Loucy (cell line): ENCODE measurements at regions not wholly inside any gene's neighbourhood (a gene's known extent, or its start where the extent isn't known, plus 50 kb on each side); places are given as distances from the start of the nearest gene placed in this dataset.

ENCODE experiments used
- H2AFZ ChIP-seq: fragments of 200-600 bp; sonication (generic); 2 replicates; pipeline ENCODE4 v1.6.0; 2016; ENCODE audit warnings: antibody characterized with exemption, mild to moderate bottlenecking, low read length, moderate library complexity
- H3F3A ChIP-seq: fragments of 200-600 bp; 2 replicates; pipeline ENCODE4 v1.6.0; 2016; ENCODE audit warnings: antibody characterized with exemption, low read depth, mild to moderate bottlenecking
- H3K27me3 ChIP-seq: fragments of 200-600 bp; sonication (generic); 2 replicates; pipeline ENCODE4 v1.6.1; 2014; ENCODE audit warnings: low read length, mild to moderate bottlenecking; ENCODE audit not compliant: insufficient read depth, poor library complexity, severe bottlenecking
- H3K36me3 ChIP-seq: fragments of 200-600 bp; sonication (generic); 2 replicates; pipeline ENCODE4 v1.6.1; 2016; ENCODE audit warnings: low read length; ENCODE audit not compliant: insufficient read depth
- H3K4me1 ChIP-seq: fragments of 200-600 bp; sonication (generic); 2 replicates; pipeline ENCODE4 v1.5.1; 2014; ENCODE audit warnings: low read length, mild to moderate bottlenecking; ENCODE audit not compliant: insufficient read depth, poor library complexity, severe bottlenecking
- H3K4me2 ChIP-seq: fragments of 200-600 bp; sonication (generic); 2 replicates; pipeline ENCODE4 v1.6.0; 2014; ENCODE audit warnings: antibody characterized with exemption, low read length, low read depth, mild to moderate bottlenecking; ENCODE audit not compliant: poor library complexity, severe bottlenecking
- H3K4me3 ChIP-seq: fragments of 200-600 bp; sonication (generic); 2 replicates; pipeline ENCODE4 v1.5.1; 2014; ENCODE audit warnings: low read length, mild to moderate bottlenecking, mixed read lengths; ENCODE audit not compliant: poor library complexity, severe bottlenecking
- H3K79me2 ChIP-seq: fragments of 200-600 bp; sonication (generic); 2 replicates; pipeline ENCODE4 v1.6.1; 2014; ENCODE audit warnings: low read length; ENCODE audit not compliant: insufficient read depth
- H3K9ac ChIP-seq: fragments of 200-600 bp; sonication (generic); 2 replicates; pipeline ENCODE4 v1.6.0; 2014; ENCODE audit warnings: mild to moderate bottlenecking, low read depth, low read length, moderate library complexity; ENCODE audit not compliant: poor library complexity, severe bottlenecking
- H3K9me2 ChIP-seq: fragments of 200-600 bp; sonication (generic); replicated peaks from 2 replicates; pipeline ENCODE4 v1.6.1; 2016; ENCODE audit warnings: low read depth, low read length, mixed read lengths
- H3K9me3 ChIP-seq: fragments of 200-600 bp; sonication (generic); 2 replicates; pipeline ENCODE4 v1.6.1; 2014; ENCODE audit warnings: mild to moderate bottlenecking, antibody characterized with exemption, low read length, low read depth; ENCODE audit not compliant: insufficient read depth
- H4K20me1 ChIP-seq: fragments of 200-600 bp; sonication (generic); 2 replicates; pipeline ENCODE4 v1.6.0; 2014; ENCODE audit warnings: antibody characterized with exemption, low read length, mild to moderate bottlenecking; ENCODE audit not compliant: insufficient read depth, poor library complexity, severe bottlenecking
- EZH2phosphoT487 ChIP-seq: fragments of 200-600 bp; IDR thresholded peaks from 2 replicates; pipeline ENCODE4 v1.6.1; 2018; ENCODE audit warnings: antibody characterized with exemption, mild to moderate bottlenecking, moderate library complexity, borderline replicate concordance
- TF ChIP-seq, protein P1 (sequence below): fragments of 200-600 bp; sonication (generic); conservative IDR thresholded peaks from 2 replicates; pipeline ENCODE4 v1.5.1; 2014; ENCODE audit warnings: mild to moderate bottlenecking, antibody characterized with exemption, low read length

- Histone ChIP-seq H2AFZ (no peak overlapping the region), H3K9me3 (no peaks in the 10 kb centered on the region)
These were observed 185.4 kb upstream of the ZFHX3 start for GRCh38 chr16:73233329-73233765.

DNA sequence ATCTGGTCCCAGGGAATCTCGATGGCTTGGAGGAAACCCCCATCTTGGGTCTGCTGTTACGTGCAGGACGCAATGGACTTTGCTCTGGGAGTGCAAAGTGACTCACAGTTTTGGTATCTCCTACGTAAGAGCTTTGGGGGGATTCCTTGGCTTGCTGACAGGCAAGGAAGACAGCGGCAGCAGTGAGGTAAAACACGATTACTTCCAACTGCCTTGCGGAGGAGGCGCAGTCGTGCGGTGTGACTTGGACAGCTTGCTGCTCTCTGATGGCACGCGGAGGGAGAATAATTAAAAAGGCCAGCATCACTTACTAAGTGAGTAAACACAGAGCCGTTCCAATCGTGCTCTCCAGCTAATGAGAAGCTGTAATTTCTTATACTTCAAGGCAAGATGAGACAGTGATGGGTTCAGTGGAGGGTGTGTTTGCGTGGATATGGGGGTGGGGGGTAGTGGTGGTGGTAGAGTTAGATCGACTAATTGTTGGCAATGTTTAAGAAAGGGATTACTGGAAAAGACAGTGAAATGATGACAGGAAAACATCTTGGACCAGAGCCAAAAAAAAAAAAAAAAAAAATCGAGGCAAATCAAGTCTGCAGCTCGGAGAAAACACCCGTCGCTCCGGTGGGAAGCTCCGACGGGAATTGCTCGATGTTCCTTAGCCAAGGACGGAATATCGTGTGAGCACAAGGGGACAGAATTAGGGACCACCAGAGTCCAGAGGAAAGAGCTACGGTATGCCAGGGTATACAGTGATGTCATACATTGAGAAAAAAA is 184.8 kb upstream of the ZFHX3 start:
- Histone ChIP-seq H3K79me2 (no peaks in the 10 kb centered on the region), H3K9me2 (no peaks in the 10 kb centered on the region), H2AFZ (no peak overlapping the region), H3F3A (no peaks in the 10 kb centered on the region), H3K27me3 (no peaks in the 10 kb centered on the region), H3K4me3 (no peak overlapping the region), H4K20me1 (no peaks in the 10 kb centered on the region), H3K4me2 (no peak overlapping the region), H3K9me3 (no peaks in the 10 kb centered on the region), H3K9ac (no peak overlapping the region), H3K4me1 (peaks cover 5% of the 10 kb centered on the region), H3K36me3 (no peaks in the 10 kb centered on the region)
- TF ChIP-seq, protein P1, sequence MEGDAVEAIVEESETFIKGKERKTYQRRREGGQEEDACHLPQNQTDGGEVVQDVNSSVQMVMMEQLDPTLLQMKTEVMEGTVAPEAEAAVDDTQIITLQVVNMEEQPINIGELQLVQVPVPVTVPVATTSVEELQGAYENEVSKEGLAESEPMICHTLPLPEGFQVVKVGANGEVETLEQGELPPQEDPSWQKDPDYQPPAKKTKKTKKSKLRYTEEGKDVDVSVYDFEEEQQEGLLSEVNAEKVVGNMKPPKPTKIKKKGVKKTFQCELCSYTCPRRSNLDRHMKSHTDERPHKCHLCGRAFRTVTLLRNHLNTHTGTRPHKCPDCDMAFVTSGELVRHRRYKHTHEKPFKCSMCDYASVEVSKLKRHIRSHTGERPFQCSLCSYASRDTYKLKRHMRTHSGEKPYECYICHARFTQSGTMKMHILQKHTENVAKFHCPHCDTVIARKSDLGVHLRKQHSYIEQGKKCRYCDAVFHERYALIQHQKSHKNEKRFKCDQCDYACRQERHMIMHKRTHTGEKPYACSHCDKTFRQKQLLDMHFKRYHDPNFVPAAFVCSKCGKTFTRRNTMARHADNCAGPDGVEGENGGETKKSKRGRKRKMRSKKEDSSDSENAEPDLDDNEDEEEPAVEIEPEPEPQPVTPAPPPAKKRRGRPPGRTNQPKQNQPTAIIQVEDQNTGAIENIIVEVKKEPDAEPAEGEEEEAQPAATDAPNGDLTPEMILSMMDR = no peak
- TF ChIP-seq EZH2phosphoT487 = no peak

More at GRCh38 chr16:73233329-73233765, 185.4 kb upstream of the ZFHX3 start:
- no peak overlapping the region for H3K9ac ChIP-seq
- TF ChIP-seq, protein P1 = no peak
- TF ChIP-seq EZH2phosphoT487 = no peak
- H3K27me3 ChIP-seq = no peaks in the 10 kb centered on the region
- no peaks in the 10 kb centered on the region for H4K20me1 ChIP-seq
- H3K36me3 ChIP-seq = no peaks in the 10 kb centered on the region
- H3F3A ChIP-seq = no peaks in the 10 kb centered on the region
- H3K4me2 ChIP-seq = no peak overlapping the region
- peaks cover 5% of the 10 kb centered on the region for H3K4me1 ChIP-seq
- H3K79me2 ChIP-seq = no peaks in the 10 kb centered on the region
- no peak overlapping the region for H3K4me3 ChIP-seq
- no peaks in the 10 kb centered on the region for H3K9me2 ChIP-seq

GRCh38 chr16:73231944-73232554 is 184.1 kb upstream of the ZFHX3 start:
- H3K4me3 ChIP-seq = no peak overlapping the region
- TF ChIP-seq, protein P1 = no peak
- TF ChIP-seq EZH2phosphoT487 = no peak

More at GRCh38 chr16:73231944-73232554, 184.1 kb upstream of the ZFHX3 start:
- no peaks in the 10 kb centered on the region for H3K27me3 ChIP-seq
- peaks cover 5% of the 10 kb centered on the region for H3K4me1 ChIP-seq
- no peaks in the 10 kb centered on the region for H3F3A ChIP-seq
- H3K9me2 ChIP-seq = no peaks in the 10 kb centered on the region
- no peaks in the 10 kb centered on the region for H3K79me2 ChIP-seq
- no peaks in the 10 kb centered on the region for H3K9me3 ChIP-seq
- no peak overlapping the region for H2AFZ ChIP-seq
- no peaks in the 10 kb centered on the region for H4K20me1 ChIP-seq
- H3K4me2 ChIP-seq = no peak overlapping the region
- no peak overlapping the region for H3K9ac ChIP-seq
- no peaks in the 10 kb centered on the region for H3K36me3 ChIP-seq
